ENCODE measurements at regions not wholly inside any gene's neighbourhood (a gene's known extent, or its start where the extent isn't known, plus 50 kb on each side); places are given as distances from the start of the nearest gene placed in this dataset.

DNA sequence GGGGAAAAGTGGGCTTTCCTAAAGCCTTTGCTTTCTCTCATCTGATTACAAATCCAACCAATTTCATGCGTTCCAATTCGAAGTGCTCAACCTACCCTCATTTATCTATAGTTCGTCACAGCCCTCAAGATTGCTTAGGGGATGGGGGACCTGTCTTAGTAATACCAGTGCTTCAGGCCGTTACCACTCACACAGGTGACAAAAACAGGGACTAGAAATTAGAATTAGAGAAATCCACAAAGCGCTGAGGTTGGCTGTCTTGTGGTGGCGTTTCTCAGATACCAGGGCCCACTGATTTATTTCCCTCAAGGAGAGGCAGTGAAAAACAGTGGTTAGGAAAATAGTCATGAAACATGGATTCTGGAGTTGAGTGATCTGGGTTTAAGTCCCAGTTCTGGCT, 121.6 kb upstream of the SPACA1 start:
- DNase-seq = no peak
- intact Hi-C loops (cut with DNase I) = no loop called here
- Histone ChIP-seq H3K36me3 (no peaks in the 10 kb centered on the region), H3K27me3 (no peaks in the 10 kb centered on the region), H3K27ac (no peak overlapping the region), H3K4me3 (no peak overlapping the region), H3K9me3 (no peaks in the 10 kb centered on the region), H3K4me1 (ENCODE audit: insufficient read depth) (no peaks in the 10 kb centered on the region)
- WGBS, 3 donors = 93 to 94% (median 94%) methylated on average over 6 of the region's 6 CpGs
- TF ChIP-seq, protein P1, sequence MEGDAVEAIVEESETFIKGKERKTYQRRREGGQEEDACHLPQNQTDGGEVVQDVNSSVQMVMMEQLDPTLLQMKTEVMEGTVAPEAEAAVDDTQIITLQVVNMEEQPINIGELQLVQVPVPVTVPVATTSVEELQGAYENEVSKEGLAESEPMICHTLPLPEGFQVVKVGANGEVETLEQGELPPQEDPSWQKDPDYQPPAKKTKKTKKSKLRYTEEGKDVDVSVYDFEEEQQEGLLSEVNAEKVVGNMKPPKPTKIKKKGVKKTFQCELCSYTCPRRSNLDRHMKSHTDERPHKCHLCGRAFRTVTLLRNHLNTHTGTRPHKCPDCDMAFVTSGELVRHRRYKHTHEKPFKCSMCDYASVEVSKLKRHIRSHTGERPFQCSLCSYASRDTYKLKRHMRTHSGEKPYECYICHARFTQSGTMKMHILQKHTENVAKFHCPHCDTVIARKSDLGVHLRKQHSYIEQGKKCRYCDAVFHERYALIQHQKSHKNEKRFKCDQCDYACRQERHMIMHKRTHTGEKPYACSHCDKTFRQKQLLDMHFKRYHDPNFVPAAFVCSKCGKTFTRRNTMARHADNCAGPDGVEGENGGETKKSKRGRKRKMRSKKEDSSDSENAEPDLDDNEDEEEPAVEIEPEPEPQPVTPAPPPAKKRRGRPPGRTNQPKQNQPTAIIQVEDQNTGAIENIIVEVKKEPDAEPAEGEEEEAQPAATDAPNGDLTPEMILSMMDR (IDR thresholded peaks at IDR 0.05) = no peak
- TF ChIP-seq EP300 (IDR thresholded peaks at IDR 0.05) (no peak), POLR2A (IDR thresholded peaks at IDR 0.05) (no peak)

DNA sequence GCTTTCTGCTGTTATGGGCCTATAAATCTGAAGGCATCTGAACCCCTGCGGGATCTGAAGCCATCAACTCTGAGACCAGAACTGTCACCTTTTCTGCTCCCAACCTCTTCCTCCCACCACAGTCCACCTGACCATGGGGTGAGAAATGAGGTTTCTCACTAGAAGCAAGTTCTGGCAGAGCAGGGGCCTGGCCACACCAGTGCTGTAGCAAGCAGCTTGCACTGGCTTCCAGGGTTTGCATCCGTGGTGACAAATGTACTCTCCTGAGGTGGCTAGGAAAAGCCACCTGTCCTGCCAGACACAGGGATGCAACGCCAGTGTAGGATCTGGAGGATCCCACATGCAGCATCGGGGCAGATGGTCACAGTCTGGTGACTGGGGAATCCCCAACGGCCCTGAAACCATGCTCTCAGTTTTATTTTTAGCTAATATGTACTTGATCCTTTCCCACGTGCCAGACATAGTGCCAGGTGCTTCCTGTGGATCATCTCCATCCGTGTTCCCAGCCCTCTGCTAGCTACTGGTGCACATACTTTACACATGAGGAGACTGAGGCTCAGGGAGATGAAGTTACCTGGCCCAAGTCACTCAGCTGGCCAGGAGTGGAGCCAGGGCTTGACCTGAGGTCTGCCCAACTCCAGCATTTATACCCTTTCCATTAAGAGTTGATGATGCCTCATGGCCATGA, 122.1 kb upstream of the SPACA1 start:
- Histone ChIP-seq H3K4me1 (ENCODE audit: insufficient read depth) (no peaks in the 10 kb centered on the region), H3K27me3 (no peaks in the 10 kb centered on the region), H3K9me3 (no peaks in the 10 kb centered on the region), H3K27ac (no peak overlapping the region), H3K4me3 (no peak overlapping the region), H3K36me3 (no peaks in the 10 kb centered on the region)
- no peak for TF ChIP-seq EP300 (IDR thresholded peaks at IDR 0.05)
- TF ChIP-seq, protein P1 (IDR thresholded peaks at IDR 0.05) = no peak
- no peak for TF ChIP-seq POLR2A (IDR thresholded peaks at IDR 0.05)
- intact Hi-C loops (cut with DNase I) = no loop called here
- 73 to 83% (median 76%) methylated on average over 7 of the region's 7 CpGs for WGBS, 3 donors
- DNase-seq = no peak

DNA sequence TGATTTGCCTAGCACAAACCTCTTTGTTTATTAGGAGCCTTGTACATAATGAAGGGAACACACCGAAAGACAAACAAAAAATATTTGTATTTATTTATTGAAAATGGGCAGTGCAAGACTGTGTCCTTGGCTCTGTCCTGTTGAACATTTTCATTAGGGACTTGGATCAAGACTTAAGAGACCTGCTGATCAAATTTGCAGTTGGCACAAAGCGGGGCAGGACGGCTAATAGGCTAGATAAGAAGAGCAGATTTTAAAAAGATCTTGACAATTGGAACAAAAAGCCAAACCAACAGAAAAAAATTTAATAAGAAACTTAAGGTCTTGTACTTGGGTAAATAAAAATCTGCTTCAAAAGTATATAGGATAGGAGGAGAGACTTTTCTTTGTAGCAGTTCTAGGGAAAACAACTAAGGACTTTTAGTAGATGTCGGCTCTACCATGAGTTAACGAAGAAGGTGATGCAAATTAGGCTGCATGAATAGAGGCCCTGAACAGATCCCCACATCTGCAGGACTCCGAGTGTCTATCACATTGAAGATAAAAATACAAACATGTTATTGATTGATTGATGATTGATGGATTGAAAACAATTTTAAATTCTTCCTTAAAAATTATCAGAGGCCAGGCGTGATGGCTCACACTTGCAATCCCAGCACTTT, 124.1 kb upstream of the SPACA1 start:
- Histone ChIP-seq H3K27ac (no peak overlapping the region), H3K9me3 (no peaks in the 10 kb centered on the region), H3K36me3 (no peaks in the 10 kb centered on the region), H3K4me1 (ENCODE audit: insufficient read depth) (no peaks in the 10 kb centered on the region), H3K4me3 (no peak overlapping the region), H3K27me3 (no peaks in the 10 kb centered on the region)
- no peak for DNase-seq
- intact Hi-C loops (cut with DNase I) = no loop called here
- no peak for TF ChIP-seq POLR2A (IDR thresholded peaks at IDR 0.05)
- TF ChIP-seq EP300 (IDR thresholded peaks at IDR 0.05) = no peak
- TF ChIP-seq, protein P1 (IDR thresholded peaks at IDR 0.05) = no peak
- WGBS, 3 donors = 91 to 93% (median 92%) methylated on average over 7 of the region's 7 CpGs

- no peak for DNase-seq
- whole genome bisulfite sequencing, 3 donors = 70 to 74% (median 73%) methylated on average over 2 of the region's 2 CpGs
- intact Hi-C loops (cut with DNase I) = no loop called here
- Histone ChIP-seq H3K36me3 (no peaks in the 10 kb centered on the region), H3K4me3 (no peak overlapping the region), H3K9me3 (no peaks in the 10 kb centered on the region), H3K4me1 (ENCODE audit: insufficient read depth) (no peaks in the 10 kb centered on the region), H3K27ac (no peak overlapping the region), H3K27me3 (no peaks in the 10 kb centered on the region)
- TF ChIP-seq POLR2A (IDR thresholded peaks at IDR 0.05) (no peak), EP300 (IDR thresholded peaks at IDR 0.05) (no peak)
- TF ChIP-seq, protein P1 (IDR thresholded peaks at IDR 0.05) = no peak
Observed at GRCh38 chr6:87922947-87923330, 124.7 kb upstream of the SPACA1 start.

All from ovary (tissue), 7 donors.